Renal pelvis (tissue), 1 donor: ENCODE measurements at regions not wholly inside any gene's neighbourhood (a gene's known extent, or its start where the extent isn't known, plus 50 kb on each side); places are given as distances from the start of the nearest gene placed in this dataset.
"Not testable (repeated sequence)": the region's sequence is repeated elsewhere in the genome, so short reads cannot be mapped to it uniquely, and the experiment has no call there.

Experiments
- DNase-seq: peaks from one replicate; pipeline ENCODE4 v3.0.0-alpha.2; 2013

DNA sequence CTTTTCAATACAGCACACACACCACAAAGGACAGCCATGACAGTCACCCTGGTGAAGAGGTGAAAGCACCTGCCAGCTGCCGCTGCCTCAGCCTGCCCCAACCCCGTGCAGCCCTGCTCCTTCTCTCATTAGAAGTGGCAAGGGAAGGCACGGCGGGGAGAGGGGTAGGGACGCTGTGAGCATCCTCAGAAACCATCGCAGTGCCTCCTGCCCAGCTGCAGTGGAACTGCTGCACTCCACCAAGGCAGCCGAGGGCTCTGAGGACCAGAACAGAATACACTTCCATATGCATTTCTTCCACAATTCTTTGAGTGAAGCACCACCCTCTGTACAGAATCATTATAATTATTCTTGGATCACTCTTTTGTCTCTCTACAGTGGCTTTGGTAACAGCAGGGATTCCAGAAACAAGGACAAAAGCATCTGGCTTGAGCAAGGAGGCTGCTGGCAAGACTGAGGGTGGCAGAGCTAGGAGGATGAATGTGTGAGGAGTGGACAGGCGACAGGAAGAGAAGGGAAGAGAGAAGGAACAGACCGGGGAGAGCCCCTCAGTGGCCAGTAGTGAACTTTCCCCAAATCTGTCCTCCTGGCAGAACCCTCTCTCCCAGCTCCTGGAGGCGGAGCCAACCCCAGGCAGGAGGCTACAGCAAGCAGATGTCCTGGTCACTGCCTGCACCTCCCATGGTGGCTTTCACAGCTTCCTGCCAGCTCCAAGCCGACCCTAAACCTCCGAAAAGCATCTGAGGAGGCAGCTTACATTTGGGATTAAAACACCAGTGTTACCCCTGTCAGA lies 73.2 kb downstream of the MTNR1A start:
- no peak for DNase-seq

DNA sequence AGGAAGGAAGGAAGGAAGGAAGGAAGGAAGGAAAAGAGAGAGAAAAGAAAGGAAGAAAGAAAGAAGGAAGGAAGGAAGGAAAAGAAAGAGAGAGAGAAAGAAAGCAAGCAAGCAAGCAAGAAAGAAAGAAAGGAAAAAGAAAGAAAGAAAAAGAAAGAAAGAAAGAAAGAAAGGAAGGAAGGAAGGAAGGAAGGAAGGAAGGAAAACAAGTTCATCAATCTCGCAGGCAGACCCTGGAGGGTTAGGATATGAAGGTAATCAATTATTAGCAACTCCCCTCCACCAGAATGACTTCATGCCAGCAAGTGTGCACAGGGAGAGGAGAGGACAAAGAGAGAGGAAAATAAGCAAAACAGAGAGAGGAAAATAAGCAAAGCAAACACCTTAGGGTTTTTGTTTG lies 80.2 kb downstream of the MTNR1A start:
- DNase-seq = no peak

DNA sequence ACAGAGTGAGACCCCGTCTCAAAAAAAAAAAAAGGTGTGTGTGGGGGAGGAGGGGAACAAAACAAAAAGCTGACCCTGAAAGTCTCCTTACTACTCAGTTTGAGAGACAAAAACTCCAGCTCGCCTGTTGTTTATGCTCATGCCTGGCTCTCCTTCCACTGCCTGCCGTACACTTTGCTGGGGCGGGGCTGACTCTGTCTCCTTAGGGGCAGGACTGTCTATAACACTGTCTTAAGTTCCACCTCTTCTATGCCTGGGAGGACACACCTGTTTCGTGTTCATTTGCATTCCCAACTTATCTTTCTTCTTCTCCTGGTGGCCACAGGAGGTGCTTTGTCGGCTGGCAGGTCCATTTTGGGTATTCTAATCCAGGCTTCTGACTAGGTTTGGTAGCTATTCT lies 81.4 kb downstream of the MTNR1A start:
- no peak for DNase-seq

DNA sequence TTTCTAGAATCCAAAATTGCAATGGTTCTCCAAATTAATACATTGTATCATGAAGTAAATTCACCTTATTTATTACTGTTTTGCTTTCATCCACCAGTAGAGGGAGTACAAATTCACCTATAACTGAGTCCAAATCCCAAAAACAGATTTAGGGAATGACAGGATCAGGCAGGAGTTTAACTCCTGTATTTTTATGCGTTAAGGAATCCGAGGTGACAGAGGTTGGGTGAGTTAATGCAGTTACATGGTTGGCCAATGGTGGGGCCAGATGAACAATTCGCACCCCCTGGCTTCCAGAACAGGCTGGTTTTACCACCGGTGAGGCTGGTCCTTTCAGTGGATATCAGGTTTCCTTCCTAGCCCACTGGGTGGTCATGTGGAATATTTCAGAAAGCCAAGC lies 82.4 kb downstream of the MTNR1A start:
- DNase-seq = peak; percentile 42

DNA sequence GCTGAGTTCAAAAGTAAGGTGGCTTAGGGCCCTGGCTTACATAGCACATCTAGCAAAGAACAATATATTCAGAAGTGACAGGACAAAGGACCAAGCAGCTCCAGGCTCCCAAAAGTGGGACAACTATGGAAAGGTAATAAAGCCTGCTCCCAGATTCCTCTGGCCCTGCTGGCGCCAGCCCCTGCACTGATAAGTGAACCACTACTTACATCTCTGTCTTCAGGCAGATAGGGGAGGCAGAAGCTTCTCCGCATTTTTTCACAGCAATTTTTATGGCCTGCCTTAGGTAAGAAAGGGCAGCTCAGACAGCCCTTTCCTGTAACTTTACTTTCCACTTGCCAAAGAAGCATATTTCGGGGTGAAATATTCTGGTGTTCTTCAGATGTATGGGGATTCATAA lies 83.9 kb downstream of the MTNR1A start:
- DNase-seq = no peak

DNA sequence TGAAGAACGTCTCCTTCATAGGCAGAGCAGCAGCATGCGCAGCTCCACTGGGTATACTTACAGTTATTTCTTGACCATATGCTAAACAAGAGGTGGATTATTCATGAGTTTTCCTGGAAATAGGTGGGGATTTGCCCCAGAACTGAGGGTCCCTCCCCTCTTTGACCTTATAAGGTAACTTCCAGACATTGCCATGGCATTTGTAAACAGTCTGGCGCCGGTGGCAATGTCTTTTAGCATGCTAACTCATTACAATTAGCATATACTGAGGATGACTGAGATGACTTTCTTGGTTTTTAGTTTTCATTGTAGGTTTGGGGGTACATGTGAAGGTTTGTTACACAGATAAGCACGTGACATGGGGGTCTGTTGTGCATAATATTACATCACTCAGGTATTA lies 97.3 kb downstream of the MTNR1A start:
- no peak for DNase-seq

DNA sequence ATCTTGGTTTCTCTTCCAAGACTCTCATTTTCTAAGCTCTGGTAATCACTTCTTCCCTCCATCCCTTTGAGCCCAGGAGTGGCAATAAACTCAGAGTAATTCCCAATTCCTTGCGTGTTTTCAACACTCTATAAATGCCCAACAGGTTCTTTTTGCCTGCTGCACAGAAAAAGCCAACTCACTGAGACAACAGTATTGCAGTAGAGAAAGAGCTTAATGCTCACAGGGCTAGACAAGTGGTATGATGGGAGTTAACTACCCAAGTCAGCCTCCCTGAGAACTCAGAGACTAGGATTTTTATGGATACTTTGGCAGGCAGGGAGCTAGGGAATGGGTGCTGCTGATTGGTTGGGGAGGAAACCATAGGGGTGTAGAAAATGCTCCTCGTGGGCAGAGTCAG lies 103.4 kb downstream of the MTNR1A start:
- no peak for DNase-seq

DNA sequence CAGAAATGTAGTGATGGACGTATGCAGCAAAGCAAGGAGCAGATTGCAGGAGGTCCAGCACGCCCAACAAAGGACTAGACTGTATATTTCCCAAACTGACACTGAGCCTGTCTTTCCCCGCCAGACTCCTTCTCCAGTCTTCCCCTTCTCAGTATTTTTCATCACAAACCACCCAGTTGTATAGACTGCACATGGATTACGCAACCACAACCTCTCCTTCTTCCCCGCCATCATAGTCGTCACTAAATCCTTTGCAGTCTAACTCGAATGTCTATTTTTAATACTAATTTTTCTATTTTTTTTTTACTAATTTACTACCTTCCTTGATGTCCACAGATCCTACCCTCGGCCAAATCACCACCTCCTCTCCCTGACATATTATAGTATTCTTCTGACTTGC lies 105.4 kb downstream of the MTNR1A start:
- no peak for DNase-seq

DNA sequence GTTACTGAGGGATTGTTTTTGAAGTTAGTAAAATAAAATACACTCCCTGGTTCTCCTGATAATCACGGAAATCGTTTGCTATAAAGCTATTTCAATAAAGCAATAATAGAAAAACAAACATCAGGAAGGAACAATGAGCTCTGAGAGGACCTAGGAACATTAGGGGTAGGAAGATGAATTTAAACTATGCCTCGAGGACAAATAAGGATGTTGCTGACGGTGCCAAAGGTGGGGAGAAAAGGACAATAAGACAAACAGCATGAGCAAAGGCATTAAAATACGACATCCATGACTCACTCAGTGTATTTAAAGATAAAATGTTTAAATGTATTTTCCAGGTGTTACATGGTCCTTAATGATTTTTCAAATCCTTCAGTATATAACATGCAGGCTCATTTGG lies 110.3 kb downstream of the MTNR1A start:
- no peak for DNase-seq

DNA sequence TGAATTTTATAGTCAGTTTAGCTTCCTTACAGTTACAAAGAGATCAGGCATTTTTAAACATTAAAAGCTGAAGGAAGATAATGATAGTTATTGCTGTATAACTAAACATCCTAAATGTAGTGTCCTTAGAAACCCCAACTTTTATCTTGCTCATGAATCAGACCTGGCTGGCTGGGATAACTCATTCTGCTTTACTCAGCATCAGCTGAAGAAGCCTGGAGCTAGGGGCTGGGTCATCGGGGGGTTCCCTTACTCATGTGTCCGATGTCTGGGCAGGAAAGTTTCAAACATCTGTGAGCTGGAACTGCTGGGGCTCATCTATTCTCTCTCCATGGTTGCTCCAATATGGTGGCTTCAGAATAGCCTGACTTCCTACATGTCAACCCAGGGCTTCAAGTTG lies 113.9 kb downstream of the MTNR1A start:
- DNase-seq = no peak

DNA sequence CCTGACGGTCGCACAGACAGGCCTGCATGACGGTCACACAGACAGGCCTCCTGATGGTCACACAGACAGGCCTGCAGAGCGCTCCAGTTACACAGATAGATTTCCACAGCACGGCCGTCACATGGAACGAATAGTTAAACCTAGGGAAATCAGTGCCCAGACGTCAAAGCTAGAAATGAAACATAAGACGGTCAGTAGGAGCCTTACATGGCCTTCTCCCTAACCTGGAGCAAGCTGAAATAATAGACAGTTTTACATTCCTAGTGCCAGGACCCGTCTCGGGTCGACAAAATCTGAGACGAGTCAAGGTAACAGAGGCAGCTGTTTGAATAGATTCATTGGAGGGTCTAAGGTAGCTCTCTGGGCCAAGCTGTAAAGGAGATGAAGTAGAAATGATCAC lies 126.9 kb downstream of the MTNR1A start:
- DNase-seq = no peak

DNA sequence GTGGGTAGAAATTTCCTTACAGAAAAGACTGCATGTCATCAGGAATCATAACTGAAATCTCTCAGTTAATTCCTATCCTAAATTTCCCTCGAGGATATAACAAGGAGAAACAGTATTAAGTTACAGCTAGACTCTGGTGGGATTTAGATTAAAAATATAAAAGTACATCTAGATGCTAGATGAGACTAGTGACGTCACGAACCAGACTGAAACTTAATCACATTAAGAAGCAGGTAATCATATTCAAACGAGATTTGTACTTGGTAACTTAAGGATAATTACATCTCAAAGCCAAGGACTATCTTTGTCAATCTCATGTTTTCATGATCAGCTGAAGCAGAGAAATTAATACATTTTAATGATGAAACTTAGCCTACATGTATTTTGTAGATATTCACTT lies 130.6 kb downstream of the MTNR1A start:
- no peak for DNase-seq

DNA sequence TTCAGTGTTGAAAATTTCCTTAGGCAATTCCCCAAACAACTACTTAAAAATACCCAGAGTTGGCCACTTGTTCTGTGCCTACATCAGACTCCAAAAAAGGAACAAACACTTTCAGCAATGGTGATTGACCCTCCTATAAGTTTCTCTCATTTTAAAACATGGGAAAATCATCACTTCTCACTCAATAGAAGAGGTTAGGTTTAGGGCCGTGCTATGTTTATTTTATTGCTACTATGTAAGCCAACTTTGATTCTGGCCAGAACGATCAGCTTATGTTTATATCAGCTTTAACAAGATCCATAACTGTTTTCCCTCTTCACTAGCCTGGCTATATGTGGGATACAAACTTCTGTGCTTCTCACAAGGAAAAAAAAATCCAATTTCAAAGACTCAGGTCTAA lies 133.1 kb downstream of the MTNR1A start:
- no peak for DNase-seq

DNA sequence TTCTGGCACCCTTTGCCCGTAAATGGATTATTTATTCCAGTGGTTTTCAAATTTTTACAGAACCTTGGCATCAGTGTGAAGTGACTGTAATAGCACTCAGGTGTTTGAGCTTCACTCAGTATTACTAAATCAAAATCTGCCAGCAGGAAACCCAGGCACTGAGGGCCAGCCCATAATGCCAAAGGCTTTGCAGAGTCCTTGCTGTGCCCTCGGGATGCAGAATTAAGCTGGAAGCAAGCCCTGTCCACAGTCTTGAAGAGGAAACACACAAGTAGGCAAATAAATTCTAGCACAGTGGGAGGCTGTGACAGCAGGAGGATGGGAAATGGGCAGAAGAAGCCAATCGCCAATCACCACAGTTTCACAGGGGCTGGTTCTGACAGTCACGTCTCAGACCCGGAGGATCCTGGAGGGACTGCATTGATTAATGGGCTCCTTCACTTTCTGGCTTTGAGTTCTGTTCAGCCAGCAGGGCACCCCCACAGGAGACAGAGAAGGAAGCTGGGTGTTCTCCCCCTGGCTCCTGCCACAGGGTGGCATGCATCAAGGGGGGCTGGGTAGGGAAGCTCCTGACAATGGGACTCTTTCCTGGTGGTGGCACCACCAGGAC lies 138.8 kb downstream of the MTNR1A start:
- DNase-seq = no peak

DNA sequence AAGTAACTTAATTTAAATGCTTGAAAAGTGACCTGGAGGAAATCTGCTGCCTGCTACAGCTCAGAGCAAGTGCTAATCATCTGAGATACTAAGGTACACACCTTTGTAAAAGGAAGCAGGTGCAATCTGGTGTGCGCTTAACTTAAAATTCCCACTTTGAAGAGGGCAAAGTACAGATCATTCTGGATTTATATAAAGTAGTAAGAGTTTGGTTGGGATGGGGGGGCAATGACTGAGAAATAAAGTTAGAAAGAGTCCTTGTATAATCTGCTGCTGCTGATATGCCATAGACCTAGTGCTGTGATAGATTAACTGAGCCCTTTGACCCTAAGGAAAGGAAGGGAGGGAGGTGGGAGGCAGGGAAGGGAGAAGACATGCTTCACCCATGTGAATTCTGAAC lies 141.0 kb downstream of the MTNR1A start:
- no peak for DNase-seq

DNA sequence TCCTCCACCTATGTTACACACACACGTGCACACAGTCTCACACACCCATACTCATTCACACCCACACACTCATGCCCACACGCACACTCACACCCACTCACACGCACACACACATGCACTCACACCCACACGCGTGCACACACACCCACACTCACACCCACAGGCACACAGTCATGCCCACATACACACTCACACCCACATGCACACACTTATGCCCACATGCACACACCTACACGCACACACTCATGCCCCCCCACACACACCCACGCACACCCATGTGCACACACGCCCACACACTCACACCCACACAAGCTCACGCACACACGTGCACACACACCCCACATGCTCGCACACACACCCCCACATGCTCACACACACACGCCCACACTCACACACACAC lies 140.0 kb downstream of the F11 start:
- DNase-seq = no peak

DNA sequence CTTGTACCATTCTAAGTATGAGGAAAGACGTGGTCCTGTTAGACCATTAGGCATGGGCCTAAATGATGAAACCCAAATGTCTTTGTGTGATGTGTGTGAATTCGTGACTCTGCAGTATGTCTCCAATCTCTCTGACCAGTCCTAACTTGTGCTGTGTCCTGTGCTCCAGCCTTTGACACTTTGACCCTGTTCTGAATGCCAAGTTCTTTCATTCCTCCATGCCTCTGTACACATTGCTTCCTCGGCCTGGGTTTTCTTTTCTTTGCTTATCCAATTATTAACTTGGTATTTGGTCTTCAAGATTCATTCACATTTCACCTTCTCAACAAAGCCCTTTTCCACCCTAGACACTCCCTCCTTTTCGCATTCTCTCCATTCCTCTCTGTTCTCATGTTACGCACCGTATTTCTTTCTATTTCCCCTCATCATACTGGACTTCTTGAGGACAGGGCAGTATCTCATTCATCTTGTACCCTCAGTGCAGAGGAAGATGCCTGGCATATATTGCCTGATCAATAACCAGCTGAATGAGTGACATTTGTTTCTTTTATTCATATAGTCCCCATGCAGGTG lies 138.7 kb downstream of the F11 start:
- DNase-seq = no peak

DNA sequence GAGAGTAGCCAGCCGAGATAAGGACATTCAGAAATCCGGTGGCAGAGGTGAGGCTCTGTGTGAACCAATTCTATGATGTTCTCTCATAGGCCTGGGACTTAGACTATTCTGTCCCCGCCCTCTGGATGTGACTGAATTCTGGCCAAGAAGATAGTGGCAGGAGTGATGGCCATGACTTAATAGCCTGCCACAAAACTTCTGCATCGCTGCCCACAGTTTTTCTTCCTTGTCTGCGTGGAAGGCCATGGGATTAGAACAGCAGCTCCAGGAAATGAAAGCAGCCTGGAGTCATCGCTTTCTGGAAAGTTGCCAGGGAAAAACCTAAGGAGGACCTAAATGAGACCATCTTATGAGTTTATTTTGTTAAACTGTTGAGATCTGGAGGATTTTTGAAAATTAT lies 134.7 kb downstream of the F11 start:
- no peak for DNase-seq

DNA sequence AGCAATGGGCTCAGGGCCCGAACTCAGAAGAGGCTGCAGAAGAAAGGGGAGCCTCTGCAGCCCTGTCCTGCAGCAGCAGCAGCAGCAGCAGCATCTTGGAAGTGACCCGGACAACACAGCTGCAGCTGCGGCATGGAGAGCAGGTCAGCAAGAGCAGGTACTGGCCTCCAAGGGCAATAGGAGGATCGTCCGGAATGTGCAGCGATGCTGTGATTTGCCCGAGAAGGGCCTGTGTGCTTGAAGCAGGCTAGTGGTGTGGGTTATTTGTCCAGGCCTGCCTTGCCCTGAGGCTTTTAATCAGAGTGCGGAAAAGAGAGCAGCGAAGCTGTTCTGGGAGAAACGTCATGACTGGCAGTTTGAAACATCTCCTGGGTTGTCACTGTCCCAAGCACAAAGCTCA lies 126.0 kb downstream of the F11 start:
- DNase-seq = no peak

DNA sequence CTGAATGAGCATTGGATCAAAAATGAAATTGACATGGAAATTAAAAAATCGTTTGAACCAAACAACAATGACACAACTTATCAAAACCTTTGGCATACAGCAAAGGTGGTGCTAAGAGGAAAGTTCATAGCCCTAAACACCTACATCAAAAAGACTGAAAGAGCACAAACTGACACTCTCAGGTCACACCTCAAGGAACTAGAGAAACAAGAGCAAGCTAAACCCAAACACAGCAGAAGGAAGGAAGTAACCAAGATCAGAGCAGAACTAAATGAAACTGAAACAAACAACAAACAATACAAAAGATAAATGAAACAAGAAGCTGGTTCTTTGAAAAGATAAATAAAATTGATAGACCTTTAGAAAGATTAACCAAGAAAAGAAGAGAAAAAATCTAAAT lies 118.3 kb downstream of the F11 start:
- DNase-seq = not testable (repeated sequence)

DNA sequence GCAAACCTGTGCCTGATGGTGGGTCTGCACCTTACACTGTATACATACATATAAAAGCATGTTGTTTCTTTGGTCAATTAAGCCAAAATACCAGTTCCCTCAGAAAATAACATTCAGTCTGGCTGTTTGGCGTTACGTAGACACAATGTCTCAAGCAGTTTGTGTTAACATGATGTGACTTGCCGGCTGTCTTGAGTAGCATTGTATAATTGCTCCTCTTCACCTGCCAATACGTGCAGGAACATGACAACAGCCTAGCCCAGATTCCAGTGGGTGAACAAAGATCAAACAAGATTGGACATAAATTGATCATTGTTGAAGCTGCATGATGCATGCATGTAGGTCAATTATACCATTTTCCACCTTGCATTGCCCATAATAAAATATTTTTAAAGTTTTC lies 102.3 kb downstream of the F11 start:
- DNase-seq = no peak

DNA sequence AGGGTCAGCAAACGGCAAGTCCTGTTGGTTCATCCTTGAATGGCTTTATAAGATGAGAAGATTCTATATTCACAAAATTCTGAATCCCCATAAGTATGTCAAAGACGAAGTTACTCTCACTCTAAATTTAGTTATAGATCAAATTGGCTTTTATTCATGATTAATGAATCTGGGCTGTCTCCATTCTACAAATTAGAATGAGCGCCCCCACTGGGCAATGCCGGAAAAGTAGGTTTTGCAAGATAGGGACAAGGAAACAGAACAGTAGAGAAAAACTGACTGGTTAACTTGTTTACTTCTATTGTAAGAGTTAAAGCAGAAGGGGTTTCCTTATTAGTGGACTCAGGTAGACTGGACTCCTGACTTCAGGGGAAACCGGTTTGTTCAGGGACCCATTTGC lies 100.3 kb downstream of the F11 start:
- no peak for DNase-seq

DNA sequence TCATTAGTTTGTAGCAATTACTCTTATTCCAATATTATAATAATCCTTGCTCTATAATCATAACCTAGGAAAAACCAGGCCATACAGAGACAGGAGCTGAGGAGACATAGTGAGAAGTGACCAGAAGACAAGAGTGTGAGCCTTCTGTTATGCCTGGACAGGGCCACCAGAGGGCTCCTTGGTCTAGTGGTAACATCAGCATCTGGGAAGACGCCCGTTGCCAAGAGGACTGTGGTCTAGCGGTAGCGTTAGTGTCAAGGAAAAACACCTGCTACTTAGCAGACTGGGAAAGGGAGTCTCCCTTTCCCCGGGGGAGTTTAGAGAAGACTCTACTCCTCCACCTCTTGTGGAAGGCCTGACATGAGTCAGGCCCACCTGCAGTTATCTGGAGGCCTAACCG lies 97.0 kb downstream of the F11 start:
- not testable (repeated sequence) for DNase-seq

DNA sequence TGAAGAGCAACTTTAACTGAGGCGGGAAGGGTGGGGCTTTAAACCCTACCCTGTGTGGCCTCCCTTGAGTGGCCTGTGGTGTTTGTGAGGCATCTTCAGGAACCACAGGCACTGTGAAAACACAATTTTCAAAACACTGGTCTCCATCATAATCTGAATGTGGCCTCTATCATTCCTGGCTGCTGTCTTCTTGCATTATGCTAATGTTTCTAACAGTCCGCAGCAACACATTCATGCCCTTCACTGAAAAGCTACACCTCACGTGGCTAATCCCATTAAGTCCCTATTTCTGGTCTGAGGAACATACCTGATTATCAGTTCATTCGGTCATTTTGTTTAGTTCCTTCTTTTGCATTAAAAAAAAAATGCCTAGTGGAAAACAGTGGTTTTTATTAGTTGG lies 94.6 kb downstream of the F11 start:
- DNase-seq = no peak
